A673 (cell line): ENCODE measurements at regions not wholly inside any gene's neighbourhood (a gene's known extent, or its start where the extent isn't known, plus 50 kb on each side); places are given as distances from the start of the nearest gene placed in this dataset.
"Not testable (repeated sequence)": the region's sequence is repeated elsewhere in the genome, so short reads cannot be mapped to it uniquely, and the experiment has no call there.

ENCODE experiments used
- BruUV-seq: library from RNA; stranded (reverse); fragments of 400-500 nt; replicated peaks from 2 replicates; lab custom pipeline; 2021; lab: Mats Ljungman, UMichigan
- CTCF ChIA-PET: fragments of 300-600 bp; sonication (Branson Sonifier 250); formaldehyde crosslinking; loops from one replicate; lab custom pipeline; 2022; ENCODE audit warnings: antibody characterized with exemption; lab: Charles Lee
- POLR2A ChIA-PET: fragments of 300-600 bp; sonication (Branson Sonifier 250); formaldehyde crosslinking; loops from one replicate; lab custom pipeline; 2022; ENCODE audit warnings: antibody characterized with exemption; ENCODE audit not compliant: low non-redundant PET; lab: Charles Lee
- DNase-seq: peaks from one replicate; pipeline ENCODE4 v3.0.0-alpha.2; 2015; ENCODE audit warnings: low spot score
- H3K27ac ChIP-seq: fragments of 200-600 bp; sonication (generic); 2 replicates; pipeline ENCODE4 v1.5.1; 2016; ENCODE audit warnings: mixed run types, low read depth, mild to moderate bottlenecking, mixed read lengths, antibody characterized with exemption, low read length; ENCODE audit not compliant: poor library complexity, severe bottlenecking
- H3K27me3 ChIP-seq: fragments of 200-600 bp; sonication (generic); replicated peaks from 2 replicates; pipeline ENCODE4 v1.6.1; 2017; ENCODE audit warnings: mixed run types, low read depth, mild to moderate bottlenecking, mixed read lengths, antibody characterized with exemption, low read length; ENCODE audit not compliant: insufficient read depth, poor library complexity
- H3K36me3 ChIP-seq: fragments of 200-600 bp; sonication (generic); 2 replicates; pipeline ENCODE4 v1.6.1; 2016; ENCODE audit warnings: mixed run types, mild to moderate bottlenecking, mixed read lengths, antibody characterized with exemption, low read length; ENCODE audit not compliant: insufficient read depth, poor library complexity, severe bottlenecking
- H3K4me1 ChIP-seq: fragments of 200-600 bp; sonication (generic); 2 replicates; pipeline ENCODE4 v1.6.1; 2017; ENCODE audit warnings: mixed run types, mild to moderate bottlenecking, mixed read lengths, antibody characterized with exemption, low read length; ENCODE audit not compliant: insufficient read depth, poor library complexity, severe bottlenecking
- H3K4me3 ChIP-seq: fragments of 200-600 bp; sonication (generic); 2 replicates; pipeline ENCODE4 v1.5.1; 2016; ENCODE audit warnings: low read depth, mixed run types, mild to moderate bottlenecking, mixed read lengths, low read length; ENCODE audit not compliant: poor library complexity, severe bottlenecking
- H3K9me3 ChIP-seq: fragments of 200-600 bp; sonication (generic); 2 replicates; pipeline ENCODE4 v1.6.1; 2016; ENCODE audit warnings: mixed run types, low read depth, mild to moderate bottlenecking, mixed read lengths, antibody characterized with exemption, low read length; ENCODE audit not compliant: poor library complexity, severe bottlenecking
- EZH2 ChIP-seq: fragments of 200-600 bp; sonication (generic); IDR thresholded peaks from 2 replicates; pipeline ENCODE4 v1.6.1; 2017; ENCODE audit warnings: borderline replicate concordance, low read depth, mild to moderate bottlenecking, mixed read lengths, antibody characterized with exemption, low read length; ENCODE audit not compliant: poor library complexity, severe bottlenecking
- intact Hi-C: fragments of 100-400 bp; cut with micrococcal nuclease; formaldehyde crosslinking; loops from one replicate; pipeline ENCODE4 v1.10.0; 2022; ENCODE audit not compliant: unreplicated experiment
- TF ChIP-seq, protein P1 (sequence below): fragments of 300-800, 200-600 bp; sonication (generic); conservative IDR thresholded peaks from 2 replicates; pipeline ENCODE4 v1.5.1; 2017; ENCODE audit warnings: low read depth, mild to moderate bottlenecking, antibody characterized with exemption, low read length, moderate library complexity, mixed read lengths

DNA sequence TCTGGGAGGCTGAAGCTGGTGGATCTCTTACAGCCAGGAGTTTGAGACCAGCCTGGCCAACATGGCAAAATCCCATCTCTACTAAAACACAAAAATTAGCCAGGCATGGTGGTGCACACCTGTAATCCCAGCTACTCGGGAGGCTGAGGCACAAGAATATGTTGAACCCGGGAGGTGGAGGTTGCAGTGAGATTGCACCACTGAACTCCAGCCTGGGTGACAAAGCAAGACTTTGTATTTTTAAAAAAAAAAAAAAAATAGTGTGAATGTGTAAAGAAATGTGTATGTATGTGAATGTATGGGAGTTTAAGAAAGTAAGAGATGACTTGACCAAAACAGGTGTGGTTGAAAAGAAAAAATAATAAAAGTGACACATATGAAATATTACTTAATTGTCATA, 167.7 kb upstream of the TEX13C start:
- Histone ChIP-seq H3K4me3 (no peak overlapping the region), H3K36me3 (no peaks in the 10 kb centered on the region), H3K27ac (no peak overlapping the region), H3K27me3 (no peaks in the 10 kb centered on the region), H3K9me3 (no peaks in the 10 kb centered on the region), H3K4me1 (peaks cover 6% of the 10 kb centered on the region)
- intact Hi-C loops: no loop called here
- ChIA-PET POLR2A (no interaction called here), CTCF (no interaction called here)
- DNase-seq: no peak
- TF ChIP-seq EZH2: no peak
- TF ChIP-seq, protein P1, sequence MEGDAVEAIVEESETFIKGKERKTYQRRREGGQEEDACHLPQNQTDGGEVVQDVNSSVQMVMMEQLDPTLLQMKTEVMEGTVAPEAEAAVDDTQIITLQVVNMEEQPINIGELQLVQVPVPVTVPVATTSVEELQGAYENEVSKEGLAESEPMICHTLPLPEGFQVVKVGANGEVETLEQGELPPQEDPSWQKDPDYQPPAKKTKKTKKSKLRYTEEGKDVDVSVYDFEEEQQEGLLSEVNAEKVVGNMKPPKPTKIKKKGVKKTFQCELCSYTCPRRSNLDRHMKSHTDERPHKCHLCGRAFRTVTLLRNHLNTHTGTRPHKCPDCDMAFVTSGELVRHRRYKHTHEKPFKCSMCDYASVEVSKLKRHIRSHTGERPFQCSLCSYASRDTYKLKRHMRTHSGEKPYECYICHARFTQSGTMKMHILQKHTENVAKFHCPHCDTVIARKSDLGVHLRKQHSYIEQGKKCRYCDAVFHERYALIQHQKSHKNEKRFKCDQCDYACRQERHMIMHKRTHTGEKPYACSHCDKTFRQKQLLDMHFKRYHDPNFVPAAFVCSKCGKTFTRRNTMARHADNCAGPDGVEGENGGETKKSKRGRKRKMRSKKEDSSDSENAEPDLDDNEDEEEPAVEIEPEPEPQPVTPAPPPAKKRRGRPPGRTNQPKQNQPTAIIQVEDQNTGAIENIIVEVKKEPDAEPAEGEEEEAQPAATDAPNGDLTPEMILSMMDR: no peak
- no TSS peak for BruUV-seq

DNA sequence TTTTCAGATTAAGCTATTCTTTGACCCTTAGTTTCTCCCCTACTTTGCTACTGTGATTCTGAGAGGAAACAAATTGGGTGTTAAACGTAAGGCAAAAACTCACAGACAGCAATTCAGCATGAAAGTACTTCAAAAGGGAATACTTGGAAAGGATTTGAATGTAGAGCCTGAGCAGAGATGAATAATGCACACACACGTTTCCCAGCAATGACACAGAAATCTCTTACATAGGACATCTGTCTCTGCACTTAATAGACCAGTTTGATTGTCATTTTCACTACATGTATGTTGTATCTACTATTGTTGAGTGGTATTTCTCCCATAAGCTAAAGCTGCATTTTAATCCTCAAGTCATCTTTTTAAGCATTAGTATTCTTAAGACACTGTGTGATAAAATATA, 166.1 kb upstream of the TEX13C start:
- no peak overlapping the region for H3K4me3 ChIP-seq
- TF ChIP-seq, protein P1: no peak
- no peak for TF ChIP-seq EZH2
- no peaks in the 10 kb centered on the region for H3K9me3 ChIP-seq
- CTCF ChIA-PET: no interaction called here
- intact Hi-C loops: no loop called here
- POLR2A ChIA-PET: no interaction called here
- peaks cover 6% of the 10 kb centered on the region for H3K4me1 ChIP-seq
- H3K27me3 ChIP-seq: no peaks in the 10 kb centered on the region
- BruUV-seq: no TSS peak
- H3K27ac ChIP-seq: peak overlapping the region; percentile 18
- H3K36me3 ChIP-seq: no peaks in the 10 kb centered on the region
- DNase-seq: no peak

DNA sequence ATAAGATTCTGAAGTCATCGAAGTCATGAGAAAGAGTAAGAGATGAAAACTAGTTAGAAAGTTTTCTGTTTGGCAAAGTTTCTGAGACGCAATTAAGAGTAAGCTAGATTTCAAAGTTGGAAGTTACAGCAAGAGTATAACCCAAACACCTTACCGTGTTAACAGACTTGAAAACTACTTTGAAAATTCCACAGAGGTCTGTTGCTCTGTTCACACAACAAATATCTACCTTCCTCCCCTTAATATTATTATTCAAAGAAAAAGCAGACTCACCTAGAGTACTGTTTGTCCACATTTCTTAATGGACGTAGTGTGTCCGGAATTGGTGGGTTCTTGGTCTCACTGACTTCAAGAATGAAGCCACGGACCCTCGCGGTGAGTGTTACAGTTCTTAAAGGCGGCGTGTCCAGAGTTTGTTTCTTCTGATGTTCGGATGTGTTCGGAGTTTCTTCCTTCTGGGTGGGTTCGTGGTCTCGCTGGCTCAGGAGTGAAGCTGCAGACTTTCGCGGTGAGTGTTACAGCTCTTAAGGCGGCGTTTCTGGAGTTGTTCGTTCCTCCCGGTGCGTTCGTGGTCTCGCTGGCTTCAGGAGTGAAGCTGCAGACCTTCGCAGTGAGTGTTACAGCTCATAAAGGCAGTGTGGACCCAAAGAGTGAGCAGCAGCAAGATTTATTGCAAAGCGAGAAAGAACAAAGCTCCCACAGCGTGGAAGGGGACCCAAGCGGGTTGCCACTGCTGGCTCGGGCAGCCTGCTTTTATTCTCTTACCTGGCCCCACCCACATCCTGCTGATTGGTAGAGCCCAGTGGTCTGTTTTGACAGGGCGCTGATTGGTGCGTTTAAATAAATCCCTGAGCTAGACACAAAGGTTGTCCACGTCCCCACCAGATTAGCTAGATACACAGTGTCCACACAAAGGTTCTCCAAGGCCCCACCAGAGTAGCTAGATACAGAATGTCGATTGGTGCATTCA, 165.1 kb upstream of the TEX13C start:
- DNase-seq, CTCF ChIA-PET, H3K4me3 ChIP-seq, POLR2A ChIA-PET, H3K36me3 ChIP-seq, H3K27ac ChIP-seq, intact Hi-C loops, H3K9me3 ChIP-seq, H3K4me1 ChIP-seq, H3K27me3 ChIP-seq, BruUV-seq: not testable (repeated sequence)

- H3K36me3 ChIP-seq, intact Hi-C loops, H3K9me3 ChIP-seq, BruUV-seq, DNase-seq, H3K27me3 ChIP-seq, CTCF ChIA-PET, H3K4me3 ChIP-seq, H3K4me1 ChIP-seq, H3K27ac ChIP-seq, POLR2A ChIA-PET: not testable (repeated sequence)
Measured at GRCh38 chrX:125155296-125156033, 164.2 kb upstream of the TEX13C start.
